HPDE6-E6E7 (cell line): ENCODE measurements at regions not wholly inside any gene's neighbourhood (a gene's known extent, or its start where the extent isn't known, plus 50 kb on each side); places are given as distances from the start of the nearest gene placed in this dataset.
"Not testable (repeated sequence)": the region's sequence is repeated elsewhere in the genome, so short reads cannot be mapped to it uniquely, and the experiment has no call there.

Experiments
- DNase-seq: peaks from one replicate; pipeline ENCODE4 v3.0.0; 2011; ENCODE audit warnings: missing footprints; ENCODE audit errors: extremely low spot score

DNA sequence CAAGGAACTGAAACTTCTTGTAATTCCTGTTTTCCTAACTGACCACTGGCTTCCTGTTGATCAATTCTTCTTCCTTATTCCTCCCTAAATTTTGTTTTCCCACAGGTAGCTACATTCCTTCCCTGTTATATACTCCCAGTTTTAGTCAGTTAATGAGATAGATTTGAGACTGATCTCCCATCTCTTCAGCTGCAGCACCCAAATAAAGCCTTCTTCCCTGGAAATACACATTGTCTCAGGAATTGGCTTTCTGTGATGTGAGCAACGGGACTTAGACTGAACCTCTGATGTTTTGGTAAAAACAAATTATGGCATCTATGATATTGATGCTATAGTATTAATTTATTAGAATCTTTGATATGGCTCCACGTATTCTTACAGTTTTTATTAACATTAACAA, 617.3 kb upstream of the ST8SIA4 start:
- no peak for DNase-seq

DNA sequence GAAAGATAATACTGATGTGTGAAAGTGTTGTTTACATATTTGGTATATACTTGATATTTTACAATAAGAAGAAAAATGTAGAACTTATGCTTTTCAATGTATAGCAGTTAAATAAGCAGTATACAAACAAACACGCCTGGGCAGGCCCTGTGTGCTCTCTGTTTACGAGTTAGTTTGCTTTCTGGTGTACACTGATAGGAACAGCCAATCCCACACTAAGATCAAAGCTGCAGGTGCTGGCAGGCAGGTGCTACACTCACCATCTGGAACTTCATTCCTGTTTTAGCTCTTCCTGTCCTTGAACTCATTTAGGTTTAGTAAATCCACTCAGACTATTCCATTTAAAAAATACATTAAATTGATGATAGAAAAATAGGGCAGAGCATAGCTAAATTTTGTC, 614.7 kb upstream of the ST8SIA4 start:
- no peak for DNase-seq

DNA sequence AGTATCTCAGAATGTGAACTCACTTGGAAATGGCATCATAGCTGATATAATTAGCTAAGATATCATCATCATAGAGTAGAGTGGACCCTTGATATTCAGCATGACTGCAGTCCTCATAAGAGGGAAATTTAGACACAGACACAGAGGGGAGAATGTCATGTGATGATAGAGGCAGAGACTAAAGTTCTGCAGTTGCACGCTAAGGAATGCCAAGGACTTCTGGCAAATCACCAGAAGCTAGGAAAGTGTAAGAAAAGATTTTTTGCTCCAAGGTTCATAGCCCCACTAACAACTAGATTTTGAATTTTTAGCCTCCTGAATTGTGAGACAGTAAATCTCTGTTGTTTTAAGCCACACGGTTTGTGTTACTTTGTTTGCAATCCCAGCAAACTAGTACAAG, 612.6 kb upstream of the ST8SIA4 start:
- no peak for DNase-seq

DNA sequence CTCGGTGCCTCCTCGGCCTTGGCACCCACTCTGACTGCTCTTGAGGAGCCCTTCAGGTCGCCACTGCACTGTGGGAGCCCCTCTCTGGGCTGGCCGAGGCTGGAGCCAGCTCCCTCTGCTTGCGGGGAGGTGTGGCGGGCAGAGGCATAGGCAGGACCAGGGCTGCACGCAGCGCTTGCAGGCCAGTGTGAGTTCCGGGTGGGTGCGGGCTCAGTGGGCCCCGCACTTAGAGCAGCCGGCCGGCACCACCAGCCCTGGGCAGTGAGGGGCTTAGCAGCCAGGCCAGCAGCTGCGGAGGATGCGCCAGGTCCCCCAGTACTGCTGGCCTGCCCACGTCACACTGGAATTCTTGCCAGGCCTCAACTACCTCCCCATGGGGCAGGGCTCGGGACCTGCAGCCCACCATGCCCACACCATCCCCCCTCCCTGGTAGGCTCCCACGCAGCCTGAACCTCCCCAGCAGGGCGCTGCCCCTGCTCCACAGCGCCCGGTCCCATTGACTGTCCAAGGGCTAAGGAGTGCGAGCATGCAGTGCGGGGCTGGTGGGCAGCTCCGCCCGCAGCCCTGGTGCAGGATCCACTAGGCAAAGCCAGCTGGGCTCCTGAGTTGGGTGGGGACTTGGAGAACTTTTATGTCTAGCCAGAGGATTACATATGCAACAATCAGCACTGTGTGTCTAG, 602.9 kb upstream of the ST8SIA4 start:
- no peak for DNase-seq

DNA sequence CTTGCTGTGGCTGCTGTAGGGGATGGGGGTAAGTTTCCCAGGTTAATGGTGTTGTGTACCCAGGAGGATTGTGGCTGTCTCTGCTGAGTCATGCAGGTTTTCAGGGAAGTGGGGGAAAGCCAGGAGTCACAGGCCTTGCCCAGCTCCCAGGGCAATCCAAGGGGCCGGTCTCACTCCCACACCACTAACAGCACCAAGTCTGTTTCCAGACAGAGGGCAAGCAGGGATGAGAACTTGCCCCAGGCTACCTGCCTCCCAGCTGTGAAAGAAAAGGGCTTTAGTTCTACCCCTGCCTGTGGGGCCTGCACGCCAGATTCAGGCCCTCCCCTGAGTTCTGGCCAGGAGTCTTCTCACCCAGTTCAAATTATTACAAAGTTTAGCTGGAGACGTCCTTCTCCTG, 579.8 kb upstream of the ST8SIA4 start:
- no peak for DNase-seq

DNA sequence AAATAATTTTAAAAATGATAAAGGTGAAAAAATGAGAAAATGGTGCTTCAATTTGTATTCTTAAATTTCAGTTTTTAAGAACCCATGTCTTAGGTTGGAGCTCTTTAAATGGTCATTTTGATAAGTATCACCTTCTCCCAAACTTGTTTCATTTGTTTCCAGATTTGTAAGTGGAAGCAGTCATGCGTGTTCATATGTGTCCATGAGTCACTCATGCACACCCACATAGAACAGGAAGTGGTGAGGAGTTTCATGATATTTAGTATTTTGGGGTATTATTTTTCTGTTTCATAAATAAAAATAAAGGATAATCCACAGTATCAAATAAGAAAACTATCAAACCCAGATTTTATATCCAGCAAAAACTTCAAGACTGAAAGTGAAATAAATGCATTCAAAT, 570.4 kb upstream of the ST8SIA4 start:
- peak; percentile 13 for DNase-seq

DNA sequence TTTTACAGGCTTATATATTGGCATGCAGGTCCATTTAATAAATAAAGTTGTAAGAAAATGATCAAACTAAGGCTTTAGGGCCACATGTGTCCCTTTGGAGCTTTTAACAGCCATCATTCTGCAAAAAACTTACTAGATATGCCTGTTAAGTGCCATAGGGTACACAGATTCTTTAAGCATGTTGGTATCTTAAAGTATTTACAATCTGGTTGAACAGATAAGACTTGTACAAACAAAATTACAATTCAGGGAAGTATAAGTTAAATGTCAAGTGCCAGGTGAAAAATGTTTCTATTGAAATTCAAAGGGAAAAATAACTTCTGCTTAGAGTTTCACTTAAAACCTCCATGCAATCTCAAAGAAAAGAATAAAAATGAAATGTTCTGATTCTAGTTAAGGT, 558.4 kb upstream of the ST8SIA4 start:
- no peak for DNase-seq

DNA sequence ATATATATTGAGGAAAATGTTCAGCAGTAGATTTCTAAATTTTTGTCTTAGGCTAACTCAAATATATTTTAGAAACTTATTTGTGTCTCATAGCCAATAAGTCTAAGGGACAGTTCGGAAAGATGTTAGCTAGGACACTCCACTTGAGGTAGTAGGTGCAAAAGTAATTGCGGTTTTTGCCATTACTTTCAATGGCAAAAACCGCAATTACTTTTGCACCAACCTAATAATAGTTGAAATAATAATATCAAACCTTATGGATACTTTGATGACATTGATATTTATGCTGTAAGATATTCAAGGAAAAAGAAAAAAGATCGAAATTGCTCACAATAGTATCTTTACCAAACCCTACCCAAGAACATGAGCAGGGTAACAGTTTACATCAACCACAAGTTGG, 555.5 kb upstream of the ST8SIA4 start:
- DNase-seq = no peak

DNA sequence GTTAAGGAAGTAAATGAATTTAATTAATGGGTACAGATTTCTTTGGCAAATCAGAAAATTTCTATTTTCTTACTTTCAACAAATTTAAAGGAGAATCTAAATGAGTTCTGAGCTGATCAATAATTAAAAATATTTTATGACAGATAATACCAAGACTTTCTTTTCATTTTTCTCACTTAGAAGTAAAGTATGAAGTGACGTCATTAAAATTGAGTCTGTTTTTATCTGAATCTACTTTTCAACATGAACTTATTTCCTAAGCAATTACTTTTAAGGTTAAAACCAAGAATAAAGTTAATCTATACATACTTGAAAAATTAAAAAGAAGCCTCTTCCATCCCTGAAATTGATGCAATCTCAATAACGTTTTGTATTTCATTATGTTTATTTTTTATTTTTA, 552.8 kb upstream of the ST8SIA4 start:
- DNase-seq = no peak

DNA sequence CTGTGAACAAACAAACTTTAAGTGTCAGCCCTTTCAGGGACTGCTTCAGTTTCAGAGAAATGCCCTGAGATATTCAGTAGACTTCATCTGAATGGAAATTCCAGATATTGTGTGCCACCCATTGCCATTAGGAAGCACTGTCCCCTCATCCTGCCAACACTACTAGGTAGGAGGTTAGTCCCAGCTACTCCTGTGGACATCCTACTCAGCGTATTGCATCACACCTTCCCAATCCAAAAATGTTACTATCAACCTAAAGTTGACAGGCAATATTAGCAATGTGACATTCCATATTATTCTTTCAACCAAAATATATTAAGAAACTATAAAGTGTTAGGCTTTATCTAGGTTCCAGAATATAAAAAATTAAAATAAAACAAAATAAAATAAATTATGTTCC, 552.0 kb upstream of the ST8SIA4 start:
- DNase-seq = no peak

DNA sequence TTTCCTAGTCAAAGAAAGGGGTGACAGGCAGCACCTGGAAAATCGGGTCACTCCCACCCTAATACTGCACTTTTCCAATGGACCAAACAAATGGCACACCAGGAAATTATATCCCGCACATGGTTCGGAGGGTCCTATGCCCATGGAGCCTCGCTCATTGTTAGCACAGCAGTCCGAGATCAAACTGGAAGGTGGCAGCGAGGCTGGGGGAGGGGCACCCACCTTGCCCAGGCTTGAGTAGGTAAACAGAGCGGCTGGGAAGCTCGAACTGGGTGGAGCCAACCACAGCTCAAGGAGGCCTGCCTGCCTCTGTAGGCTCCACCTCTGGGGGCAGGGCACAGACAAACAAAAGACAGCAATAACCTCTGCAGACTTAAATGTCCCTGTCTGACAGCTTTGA, 539.2 kb upstream of the ST8SIA4 start:
- not testable (repeated sequence) for DNase-seq

DNA sequence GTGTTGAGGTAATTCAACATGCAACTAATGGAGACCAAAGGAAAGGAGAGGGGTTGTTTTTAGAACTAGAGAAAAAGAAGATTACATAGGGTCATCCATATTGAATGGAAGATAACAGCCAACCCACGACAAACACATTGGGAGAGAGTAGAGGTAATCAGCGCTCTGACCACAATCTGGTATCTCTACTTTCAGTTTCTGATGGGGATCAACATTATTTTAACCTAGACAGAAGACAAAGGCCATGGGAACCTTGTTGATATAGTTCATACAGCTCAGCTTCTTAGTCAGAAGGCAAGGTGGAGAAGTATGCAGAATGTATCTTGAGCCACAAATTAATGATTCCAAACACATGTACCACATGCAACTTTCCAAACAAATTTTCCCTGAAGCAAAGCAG, 537.1 kb upstream of the ST8SIA4 start:
- no peak for DNase-seq

DNA sequence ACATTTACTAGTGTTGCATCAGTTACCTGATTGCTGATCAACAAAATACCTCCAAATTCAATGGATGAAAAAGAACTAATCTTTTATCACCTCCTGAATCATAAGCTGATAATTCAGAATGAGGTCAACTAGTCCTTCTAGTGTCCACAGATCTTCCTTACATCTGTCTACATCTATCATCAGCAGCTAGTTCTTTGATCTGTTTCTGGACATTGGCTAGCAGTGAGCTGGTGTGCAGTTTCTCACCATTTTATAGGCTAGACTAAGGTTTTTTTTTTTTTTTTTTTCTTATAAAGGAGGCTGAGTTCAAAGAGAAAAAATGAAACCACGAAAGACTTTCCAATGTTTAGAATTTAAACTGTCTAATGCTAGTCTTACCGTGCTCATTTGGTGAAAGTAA, 534.3 kb upstream of the ST8SIA4 start:
- no peak for DNase-seq

DNA sequence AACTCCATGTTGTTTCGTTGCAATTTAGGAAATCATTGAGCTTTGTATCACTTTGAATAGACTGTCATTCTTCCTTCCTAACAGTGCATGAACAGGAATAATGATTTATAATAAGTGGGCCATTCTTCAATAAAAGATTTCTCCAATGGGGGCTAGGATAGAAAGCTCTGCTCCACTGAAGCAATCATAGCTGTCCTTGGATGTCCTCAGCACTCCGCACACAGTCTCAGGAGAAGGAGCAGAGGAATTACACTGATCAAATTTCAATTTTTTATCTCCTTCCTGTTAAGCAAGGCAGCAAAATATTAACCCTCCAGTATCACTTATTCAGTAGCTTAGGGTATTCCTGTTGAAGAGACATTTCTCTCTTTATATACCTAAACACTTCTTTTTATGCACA, 532.7 kb upstream of the ST8SIA4 start:
- DNase-seq = no peak

DNA sequence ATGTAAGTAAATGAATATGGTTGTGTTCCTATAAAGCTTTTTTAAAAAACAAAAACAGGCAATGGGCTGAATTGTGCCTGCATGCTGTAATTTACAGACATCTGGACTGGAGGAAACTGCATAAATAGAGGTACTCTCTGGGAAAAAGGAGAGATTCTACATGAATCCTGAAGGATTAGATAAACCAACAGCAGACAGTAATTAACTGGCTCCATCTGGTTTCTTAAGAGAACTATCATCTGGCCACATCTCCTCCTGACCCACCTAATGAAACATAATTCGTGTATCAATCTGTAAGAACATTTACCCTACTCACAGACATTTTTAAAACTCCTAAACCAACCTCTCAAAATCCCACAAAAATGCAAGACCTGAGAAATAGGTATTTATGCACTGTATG, 528.1 kb upstream of the ST8SIA4 start:
- no peak for DNase-seq

DNA sequence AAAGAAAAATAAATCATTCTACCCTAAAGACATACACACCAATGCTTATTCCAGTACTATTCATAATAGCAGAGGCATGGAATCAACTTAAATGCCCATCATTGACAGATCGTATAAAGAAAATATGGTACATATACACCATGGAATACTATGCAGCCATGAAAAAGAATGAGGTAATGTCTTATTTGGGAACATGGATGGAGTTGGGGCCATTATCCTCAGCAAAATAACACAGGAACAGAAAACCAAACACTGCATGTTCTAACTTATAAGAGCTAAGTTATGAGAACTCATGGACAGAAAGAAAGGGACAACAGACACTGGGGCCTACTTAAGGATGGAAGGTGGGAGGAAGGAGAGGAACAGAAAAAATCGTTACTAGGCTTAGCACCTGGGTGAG, 527.5 kb upstream of the ST8SIA4 start:
- no peak for DNase-seq

DNA sequence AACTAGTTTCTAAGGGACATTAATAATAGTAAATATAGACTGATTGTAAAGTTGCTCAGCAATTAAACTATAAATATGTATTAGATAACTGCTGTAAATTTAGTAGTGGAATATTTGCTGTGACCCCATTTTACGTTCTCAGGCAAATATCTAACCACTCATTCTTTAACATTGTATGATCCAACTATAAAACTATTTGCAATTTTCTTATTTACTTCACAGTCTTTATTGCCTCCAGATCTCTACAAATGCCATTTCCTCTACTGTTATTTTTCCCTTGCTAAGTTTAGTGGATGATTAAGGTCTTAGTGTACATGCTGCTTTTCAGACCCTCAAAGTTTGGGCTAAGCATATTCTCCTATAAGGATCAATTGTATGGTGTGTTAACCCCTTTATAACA, 526.2 kb upstream of the ST8SIA4 start:
- no peak for DNase-seq

DNA sequence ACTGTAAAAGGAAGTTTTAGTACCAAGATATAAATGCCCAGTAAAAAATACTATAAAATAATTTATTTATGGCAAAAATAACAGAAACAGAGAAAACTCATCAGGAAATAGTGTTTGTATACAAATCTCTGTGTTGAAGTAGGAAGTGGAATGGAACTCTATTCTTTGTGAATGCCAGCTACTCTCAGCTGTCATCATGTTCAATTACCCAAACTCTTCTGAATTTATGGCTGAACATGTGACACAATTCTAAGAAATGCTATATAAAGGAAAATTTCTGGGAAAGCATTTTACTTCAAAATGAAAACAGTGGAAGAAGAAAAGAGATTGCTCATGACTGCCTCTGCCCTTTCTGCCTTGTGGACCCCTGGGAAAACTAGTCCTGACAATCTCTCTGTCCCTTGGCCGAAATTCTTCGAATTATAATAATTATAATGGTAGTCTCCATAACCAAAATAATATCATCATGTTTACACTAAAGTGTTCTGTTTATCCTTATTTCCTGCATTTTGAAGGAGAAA, 522.3 kb upstream of the ST8SIA4 start:
- DNase-seq = no peak

DNA sequence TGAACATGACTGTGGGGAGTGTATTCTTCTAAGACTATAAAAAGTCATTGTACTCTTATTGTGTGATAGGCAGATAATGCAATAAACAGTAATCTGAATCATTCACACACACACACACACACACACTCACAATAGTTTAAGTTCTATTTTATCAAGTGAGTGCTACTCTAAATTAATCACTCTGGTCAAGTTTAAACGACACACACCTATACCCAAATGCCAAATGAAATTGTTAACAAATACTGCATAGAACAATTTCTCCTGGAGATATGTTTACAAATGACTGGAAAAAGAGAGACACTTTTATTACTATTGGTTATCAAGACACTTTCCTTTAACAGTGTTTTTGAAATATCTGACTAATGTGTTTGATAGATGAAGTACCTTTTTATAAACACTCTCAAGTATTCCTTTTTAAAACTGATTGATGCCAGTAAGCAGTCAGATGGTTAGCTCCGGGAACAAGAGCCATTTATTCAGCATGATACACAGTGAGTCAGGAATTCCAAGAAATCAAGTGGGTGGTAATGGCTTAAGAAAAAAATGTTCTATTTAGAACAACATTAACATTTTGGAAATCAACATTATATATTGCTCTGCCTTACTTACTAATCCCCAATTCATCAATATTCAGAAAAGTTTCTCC, 521.6 kb upstream of the ST8SIA4 start:
- DNase-seq = peak; percentile 5

DNA sequence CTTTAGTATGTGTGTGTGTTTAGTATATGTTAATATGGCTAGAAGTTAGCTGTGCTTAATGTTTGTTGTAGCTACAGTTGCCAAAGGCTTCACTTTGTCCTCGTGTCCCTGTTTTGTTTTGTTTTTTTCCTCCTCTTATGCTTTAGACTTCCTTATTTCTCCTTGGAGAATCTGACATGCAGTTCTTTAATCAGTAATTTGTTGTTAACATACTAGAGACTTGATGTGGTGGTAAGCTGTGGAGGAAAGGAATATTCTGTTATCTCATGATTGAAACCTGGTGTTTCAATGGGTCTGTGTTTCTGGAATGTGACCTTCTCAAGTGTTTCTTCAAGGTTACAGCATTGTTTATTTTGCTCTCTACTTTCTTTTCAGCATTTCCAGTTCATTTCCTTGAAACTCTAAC, 515.6 kb upstream of the ST8SIA4 start:
- no peak for DNase-seq

DNA sequence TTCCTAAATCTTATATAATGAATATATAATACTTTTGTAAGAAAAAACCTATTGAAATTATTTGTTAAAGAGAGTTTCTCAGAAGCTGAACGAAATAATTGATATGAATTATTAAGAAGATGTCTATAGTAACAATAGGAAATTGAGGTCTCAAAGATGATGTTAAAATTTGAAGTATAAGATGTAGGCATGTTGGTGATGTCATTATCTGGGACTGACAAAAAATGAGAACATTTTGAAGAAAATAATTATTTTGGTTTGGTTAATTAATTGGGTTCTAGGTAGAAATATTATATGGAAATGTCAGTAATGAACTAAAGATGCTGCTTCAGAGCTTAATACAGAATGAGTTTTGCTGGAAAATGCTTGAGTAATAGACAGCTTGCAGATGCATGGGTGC, 501.4 kb upstream of the ST8SIA4 start:
- no peak for DNase-seq

DNA sequence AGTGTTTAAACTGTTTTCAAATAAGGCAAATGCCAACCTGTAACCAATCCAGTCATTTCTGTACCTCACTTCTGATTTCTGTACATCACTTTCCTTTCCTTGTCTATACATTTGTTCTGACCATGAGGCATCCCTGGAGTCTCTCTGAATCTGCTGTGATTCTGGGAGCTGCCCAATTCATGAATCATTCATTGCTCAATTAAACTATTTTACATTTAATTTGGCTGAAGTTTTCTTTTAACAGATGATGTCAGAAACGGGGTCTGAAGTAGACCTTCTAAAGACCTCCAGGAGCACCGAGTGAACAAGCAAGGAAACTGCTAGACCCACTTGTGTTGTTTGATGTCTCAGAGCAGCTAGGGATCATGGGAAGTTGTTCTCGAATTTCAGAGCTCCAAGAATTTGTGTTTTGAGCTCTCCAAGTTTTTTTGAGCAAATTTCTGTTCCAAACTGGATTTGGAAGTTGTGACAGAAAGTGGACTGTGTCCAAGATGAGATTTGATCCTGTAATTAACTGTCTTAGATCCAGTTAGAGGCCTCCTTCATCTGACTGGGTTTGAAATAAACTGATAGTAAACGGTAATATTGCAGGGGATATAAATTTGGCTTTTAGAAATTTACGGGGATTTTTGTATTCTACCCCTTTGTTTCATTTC, 490.8 kb upstream of the ST8SIA4 start:
- no peak for DNase-seq
